K562 (cell line): ENCODE measurements at regions not wholly inside any gene's neighbourhood (a gene's known extent, or its start where the extent isn't known, plus 50 kb on each side); places are given as distances from the start of the nearest gene placed in this dataset.

ENCODE experiments used
- ATAC-seq: fragments of 200-7000 bp; cut with Tn5 transposase; 3 replicates; pipeline ENCODE4 v1.9.1; 2020; ENCODE audit warnings: moderate library complexity
- BruUV-seq: library from RNA; stranded (reverse); fragments of 400-500 nt; replicated peaks from 2 replicates; lab custom pipeline; 2021; lab: Mats Ljungman, UMichigan
- CTCF ChIA-PET: fragments of 300-600 bp; formaldehyde crosslinking; extraction: SDS; loops from one replicate; lab custom pipeline; 2021; ENCODE audit warnings: low intra/inter-chr PET ratio; lab: Yijun Ruan, JAX
- POLR2A ChIA-PET: fragments of 300-600, 350-650 bp; sonication (Branson Sonifier 250); formaldehyde crosslinking; extraction: SDS; loops from one replicate; lab custom pipeline; 2021; ENCODE audit warnings: antibody characterized with exemption, inconsistent platforms; lab: Yijun Ruan, JAX
- DNase-seq, 4 experiments: peaks; one replicate each; pipeline versions ENCODE4 v3.0.0 to v3.0.0-alpha.2; 2011 to 2018; ENCODE audit warnings: low spot score in 3 of 4, mixed read lengths in 3 of 4; ENCODE audit errors: extremely low read depth in 1 of 4
- FAIRE-seq: peaks from 2 replicates; lab custom pipeline; 2011; peaks lifted over from hg19 to GRCh38; lab: Jason Lieb, UNC
- H2AFZ ChIP-seq: 2 replicates; pipeline ENCODE4 v1.6.0; 2011; ENCODE audit warnings: low read depth, low read length, control low read depth, inconsistent platforms
- H3K27ac ChIP-seq: fragments of 200-600 bp; 3 replicates; pipeline ENCODE4 v1.8.0; 2011; ENCODE audit warnings: low read depth, mild to moderate bottlenecking, control low read depth, inconsistent platforms, low read length, moderate library complexity, mixed read lengths; ENCODE audit errors: extremely low read depth
- H3K27me3 ChIP-seq, 2 experiments: fragments of 300-600 bp in 1 of 2; 2 replicates in 1 of 2; 3 replicates in 1 of 2; pipeline versions ENCODE4 v1.6.0 to v1.8.0; 2011; ENCODE audit warnings: inconsistent platforms in 2 of 2, low read length in 2 of 2, mild to moderate bottlenecking in 1 of 2, mixed read lengths in 1 of 2, moderate library complexity in 1 of 2; ENCODE audit not compliant: control insufficient read depth in 2 of 2, insufficient read depth in 2 of 2
- H3K36me3 ChIP-seq: fragments of 300-600 bp; 3 replicates; pipeline ENCODE4 v1.8.0; 2011; ENCODE audit warnings: mild to moderate bottlenecking, low read length, inconsistent platforms; ENCODE audit not compliant: control insufficient read depth, insufficient read depth
- H3K4me1 ChIP-seq, 2 experiments: fragments of 200-600 bp in 1 of 2; replicated peaks in 1 of 2; 2 replicates in 1 of 2; 3 replicates in 1 of 2; pipeline versions ENCODE4 v1.5.1 to v1.8.0; 2011; ENCODE audit warnings: inconsistent platforms in 2 of 2, low read length in 2 of 2, mild to moderate bottlenecking in 1 of 2, mixed read lengths in 1 of 2, moderate library complexity in 1 of 2; ENCODE audit not compliant: control insufficient read depth in 2 of 2, insufficient read depth in 2 of 2
- H3K4me2 ChIP-seq: 2 replicates; pipeline ENCODE4 v1.6.1; 2011; ENCODE audit warnings: low read length, control low read depth, inconsistent platforms, mixed read lengths; ENCODE audit not compliant: insufficient read depth
- H3K4me3 ChIP-seq: fragments of 200-600 bp; sonication (generic), shearing (Covaris generic); 2 replicates; pipeline ENCODE4 v1.5.1; 2016; ENCODE audit warnings: control low read depth, inconsistent platforms
- H3K79me2 ChIP-seq: fragments of 200-600 bp; 3 replicates; pipeline ENCODE4 v1.8.0; 2011; ENCODE audit warnings: low read length, inconsistent platforms; ENCODE audit not compliant: control insufficient read depth, insufficient read depth
- H3K9ac ChIP-seq, 2 experiments: 2 replicates each; pipeline versions ENCODE4 v1.6.0 to v1.6.1; 2011; ENCODE audit warnings: low read depth in 2 of 2, low read length in 2 of 2, control low read depth in 1 of 2, inconsistent platforms in 1 of 2, mild to moderate bottlenecking in 1 of 2, mixed read lengths in 1 of 2; ENCODE audit not compliant: insufficient read depth in 1 of 2
- H3K9me1 ChIP-seq: one replicate; pipeline ENCODE4 v1.6.0; 2011; ENCODE audit warnings: inconsistent platforms, mild to moderate bottlenecking, low read length, moderate library complexity; ENCODE audit not compliant: control insufficient read depth, insufficient read depth
- H3K9me3 ChIP-seq: replicated peaks from 2 replicates; pipeline ENCODE4 v1.5.1; 2011; ENCODE audit warnings: low read depth, low read length, inconsistent platforms; ENCODE audit not compliant: control insufficient read depth, insufficient read depth
- H4K20me1 ChIP-seq: replicated peaks from 2 replicates; pipeline ENCODE4 v1.6.1; 2011; ENCODE audit warnings: low read length, inconsistent platforms, mixed read lengths; ENCODE audit not compliant: control insufficient read depth, insufficient read depth
- ATF3 ChIP-seq, 2 experiments: fragments of 450-650 bp in 1 of 2; sonication (generic) in 1 of 2; formaldehyde crosslinking in 1 of 2; IDR thresholded peaks in 1 of 2; conservative IDR thresholded peaks in 1 of 2; 2 replicates each; pipeline versions ENCODE4 v1.6.1 to v1.8.1; 2016 to 2023; ENCODE audit warnings: mild to moderate bottlenecking in 2 of 2, moderate library complexity in 2 of 2, inconsistent platforms in 1 of 2, missing genetic modification reagents in 1 of 2
- CBX8 ChIP-seq: fragments of 200-600 bp; sonication (generic); IDR thresholded peaks from 2 replicates; pipeline ENCODE4 v1.6.1; 2012; ENCODE audit warnings: borderline replicate concordance, mixed run types, low read depth, mild to moderate bottlenecking, moderate library complexity, mixed read lengths, low read length, control low read depth, inconsistent platforms; ENCODE audit not compliant: poor library complexity, severe bottlenecking; ENCODE audit errors: extremely low read depth
- CC2D1A ChIP-seq: fragments of 450-650 bp; IDR thresholded peaks from 2 replicates; pipeline ENCODE4 v1.6.1; 2017; ENCODE audit warnings: mild to moderate bottlenecking
- FOS ChIP-seq: IDR thresholded peaks from 3 replicates; pipeline ENCODE4 v1.6.1; 2011; ENCODE audit not compliant: insufficient read length; ENCODE audit errors: extremely low read depth
- FOXK1 ChIP-seq: sonication (generic); formaldehyde crosslinking; IDR thresholded peaks from 2 replicates; pipeline ENCODE4 v1.8.0; 2022; ENCODE audit warnings: missing genetic modification reagents, mild to moderate bottlenecking, borderline replicate concordance
- HCFC1 ChIP-seq: IDR thresholded peaks from 2 replicates; pipeline ENCODE4 v1.6.1; 2012; ENCODE audit warnings: low read depth, low read length, improper control_type of control experiment
- HDAC2 ChIP-seq: fragments of 450-650 bp; IDR thresholded peaks from 2 replicates; pipeline ENCODE4 v1.6.1; 2016; ENCODE audit warnings: mild to moderate bottlenecking
- MEF2A ChIP-seq: IDR thresholded peaks from 2 replicates; pipeline ENCODE4 v1.6.1; 2011; ENCODE audit warnings: low read depth, mild to moderate bottlenecking, low read length, moderate library complexity; ENCODE audit not compliant: control insufficient read depth
- PHF21A ChIP-seq: fragments of 450-650 bp; IDR thresholded peaks from 2 replicates; pipeline ENCODE4 v1.6.1; 2017; ENCODE audit warnings: low read depth, borderline replicate concordance
- SRSF9 ChIP-seq: fragments of 200-400 bp; formaldehyde crosslinking; IDR thresholded peaks from 2 replicates; pipeline ENCODE4 v1.6.1; 2017; ENCODE audit warnings: low read depth, low read length, borderline replicate concordance
- TCF15 ChIP-seq: fragments of 250-450 bp; sonication (Bioruptor Pico); IDR thresholded peaks from 2 replicates; pipeline ENCODE4 v1.8.0; 2022; ENCODE audit warnings: moderate library complexity, mild to moderate bottlenecking, inconsistent platforms
- TRIM25 ChIP-seq: fragments of 450-650 bp; IDR thresholded peaks from 2 replicates; pipeline ENCODE4 v1.7.0; 2016; ENCODE audit warnings: borderline replicate concordance
- ZNF239 ChIP-seq: fragments of 250-450 bp; sonication (Bioruptor Pico); IDR thresholded peaks from 2 replicates; pipeline ENCODE4 v1.4.0; 2020; ENCODE audit warnings: mild to moderate bottlenecking
- ZNF766 ChIP-seq: fragments of 200-800 bp; sonication (Bioruptor generic); conservative IDR thresholded peaks from 2 replicates; pipeline ENCODE4 v1.6.1; 2016; ENCODE audit warnings: missing genetic modification characterization, missing compliant biosample characterization
- WGBS: fragments of 100-300 bp; shearing (Covaris generic); methylation state at CpG from one replicate; pipeline ENCODE4 v1.1.6; 2016; ENCODE audit warnings: low coverage, mixed read lengths; ENCODE audit not compliant: insufficient coverage; ENCODE audit errors: missing lambda C conversion rate; 5-methylcytosine and 5-hydroxymethylcytosine counted together
- in situ Hi-C: fragments of 300-500 bp; cut with MboI; formaldehyde crosslinking; loops from 4 replicates; pipeline ENCODE4 v1.15.0; 2018; ENCODE audit warnings: inconsistent platforms, mixed read lengths
- intact Hi-C: fragments of 100-400 bp; cut with micrococcal nuclease; formaldehyde crosslinking; loops from 2 replicates; pipeline ENCODE4 v1.14.2; 2022

- ATAC-seq (no peak), DNase-seq (no peak), FAIRE-seq (no peak)
- H3K4me3 ChIP-seq, result no peak overlapping the region
- in situ Hi-C loops (no loop called here), intact Hi-C loops (no loop called here)
- H3K27me3 ChIP-seq, result peaks cover 3 to 52% of the 10 kb centered on the region in 2 experiments; a peak in 3 of 5 replicates
- no peak overlapping the region for H3K9ac ChIP-seq
- BruUV-seq, result no TSS peak
- ChIA-PET CTCF (no interaction called here), POLR2A (interaction anchor here (0.8 kb wide), 1 partner anchor 10 kb away, joined by 3 read pairs; no protein-coding TSS in a partner anchor)
- H2AFZ ChIP-seq, result no peak overlapping the region
- no peak overlapping the region for H3K27ac ChIP-seq
- H3K4me1 ChIP-seq, result no peaks in the 10 kb centered on the region
- H3K36me3 ChIP-seq, result no peaks in the 10 kb centered on the region
- H4K20me1 ChIP-seq, result peaks cover 5% of the 10 kb centered on the region; the same call in 1 of the 2 replicates
- no peak overlapping the region for H3K4me2 ChIP-seq
- no peaks in the 10 kb centered on the region for H3K9me3 ChIP-seq
- H3K79me2 ChIP-seq, result no peaks in the 10 kb centered on the region
- TF ChIP-seq TCF15 (CRISPR knock-in tag), result no peak
- TF ChIP-seq CC2D1A, result no peak
- no peak for TF ChIP-seq ZNF239
- TF ChIP-seq HCFC1, result no peak
- no peak for TF ChIP-seq MEF2A
- TF ChIP-seq FOXK1 (CRISPR knock-in tag), result no peak
- TF ChIP-seq HDAC2, result no peak
- no peak for TF ChIP-seq CBX8
- TF ChIP-seq ZNF766 (CRISPR knock-in tag), result no peak
- no peak for TF ChIP-seq FOS
- TF ChIP-seq SRSF9, result no peak
- no peak for TF ChIP-seq PHF21A
- no peak for TF ChIP-seq TRIM25
- no peak for TF ChIP-seq ATF3 (IDR thresholded peaks at IDR 0.05)
- TF ChIP-seq ATF3 (CRISPR knock-in tag; conservative IDR thresholded peaks at IDR 0.05), result no peak
- WGBS, result 0% methylated on average over 17 of the region's 39 CpGs
- no peaks in the 10 kb centered on the region for H3K9me1 ChIP-seq
Measured at GRCh38 chr22:48742556-48743343, 1084.9 kb downstream of the BRD1 start.
